ENCODE measurements at regions not wholly inside any gene's neighbourhood (a gene's known extent, or its start where the extent isn't known, plus 50 kb on each side); places are given as distances from the start of the nearest gene placed in this dataset.

DNA sequence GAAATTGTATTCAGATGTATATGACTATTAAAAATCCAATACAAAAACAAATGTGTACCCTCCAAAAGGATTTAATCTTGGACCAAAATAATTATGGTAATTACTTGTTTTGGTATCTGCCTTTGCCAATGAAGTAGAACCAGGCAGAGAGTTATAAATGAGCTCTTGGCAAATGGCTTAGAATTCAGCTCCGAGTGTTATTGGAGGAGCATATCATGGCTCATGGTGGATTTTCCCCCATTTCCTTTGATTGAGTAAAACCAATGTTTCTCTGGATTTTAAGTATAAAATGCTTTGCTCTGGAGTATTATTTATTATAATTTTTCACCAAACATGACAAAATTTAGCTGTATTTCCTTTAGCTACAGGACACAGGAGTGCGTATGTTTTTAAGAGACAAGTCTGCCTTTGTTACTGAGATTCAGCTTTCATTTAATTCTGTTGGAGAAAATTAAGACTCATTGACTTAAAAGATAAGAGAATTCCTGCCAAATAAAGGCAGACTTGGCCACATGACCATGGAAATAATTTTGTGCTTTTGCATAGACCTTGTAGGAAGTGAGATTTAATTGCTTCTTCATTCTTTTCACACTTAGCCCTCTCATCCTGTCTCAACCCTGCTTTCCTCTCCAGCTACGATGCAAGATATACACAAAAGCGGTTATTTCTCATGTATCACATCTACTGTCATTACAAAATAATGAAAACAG, 281.0 kb upstream of the SOX11 start (continued):
- TF ChIP-seq POLR2AphosphoS2 (conservative IDR thresholded peaks at IDR 0.05; ENCODE audit: low read length) (no peak), KDM1A (IDR thresholded peaks at IDR 0.05; ENCODE audit: low read depth) (no peak), ZC3H11A (IDR thresholded peaks at IDR 0.05) (no peak), TFCP2L1 (CRISPR knock-in tag; IDR thresholded peaks at IDR 0.05) (no peak), KDM5A (IDR thresholded peaks at IDR 0.05) (no peak), SMC3 (IDR thresholded peaks at IDR 0.05) (no peak)
- TF ChIP-seq, protein P1, sequence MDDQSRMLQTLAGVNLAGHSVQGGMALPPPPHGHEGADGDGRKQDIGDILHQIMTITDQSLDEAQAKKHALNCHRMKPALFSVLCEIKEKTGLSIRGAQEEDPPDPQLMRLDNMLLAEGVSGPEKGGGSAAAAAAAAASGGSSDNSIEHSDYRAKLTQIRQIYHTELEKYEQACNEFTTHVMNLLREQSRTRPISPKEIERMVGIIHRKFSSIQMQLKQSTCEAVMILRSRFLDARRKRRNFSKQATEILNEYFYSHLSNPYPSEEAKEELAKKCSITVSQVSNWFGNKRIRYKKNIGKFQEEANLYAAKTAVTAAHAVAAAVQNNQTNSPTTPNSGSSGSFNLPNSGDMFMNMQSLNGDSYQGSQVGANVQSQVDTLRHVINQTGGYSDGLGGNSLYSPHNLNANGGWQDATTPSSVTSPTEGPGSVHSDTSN (IDR thresholded peaks at IDR 0.05), result no peak

DNA sequence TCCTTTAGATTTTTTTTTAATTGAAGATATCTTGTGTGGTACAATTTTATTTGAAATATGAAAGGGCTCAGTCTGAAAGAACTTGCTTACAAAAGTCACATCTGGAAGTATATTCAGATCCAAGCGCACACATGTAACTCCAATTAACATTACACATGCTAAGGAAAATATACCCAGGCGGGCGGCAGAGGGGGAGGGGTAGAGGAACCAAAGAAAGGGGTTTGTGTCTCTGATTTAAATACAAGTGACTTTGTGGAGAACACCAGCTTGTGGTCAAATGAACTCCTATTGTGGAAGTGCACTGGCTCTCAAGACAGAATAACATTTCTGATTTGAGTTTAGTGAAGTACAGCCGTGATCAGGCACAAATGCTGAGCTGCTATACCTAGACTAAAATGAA, 280.2 kb upstream of the SOX11 start:
- no peak for ATAC-seq
- Histone ChIP-seq H3K9me3 (0 out of 3 replicates have a peak, but pooled peaks cover 2% of the 10 kb centered on the region), H3K27ac (no peak overlapping the region), H3K4me1 (no peaks in the 10 kb centered on the region), H3K4me2 (no peak overlapping the region), H3K4me3 (no peak overlapping the region)
- DNase-seq (ENCODE audit: low read depth in 1 of 2, low spot score in 1 of 2), result no peak
- no peak for TF ChIP-seq EP300 (IDR thresholded peaks at IDR 0.05)
- WGBS (ENCODE audit: missing lambda C conversion rate), result 50% methylated on average over 4 of the region's 4 CpGs
- no peak for FAIRE-seq
- ChIA-PET POLR2A (no interaction called here), CTCF (interaction anchor here (1.5 kb wide), 1 partner anchor 9 kb away, joined by 3 read pairs; no protein-coding TSS in a partner anchor)

DNA sequence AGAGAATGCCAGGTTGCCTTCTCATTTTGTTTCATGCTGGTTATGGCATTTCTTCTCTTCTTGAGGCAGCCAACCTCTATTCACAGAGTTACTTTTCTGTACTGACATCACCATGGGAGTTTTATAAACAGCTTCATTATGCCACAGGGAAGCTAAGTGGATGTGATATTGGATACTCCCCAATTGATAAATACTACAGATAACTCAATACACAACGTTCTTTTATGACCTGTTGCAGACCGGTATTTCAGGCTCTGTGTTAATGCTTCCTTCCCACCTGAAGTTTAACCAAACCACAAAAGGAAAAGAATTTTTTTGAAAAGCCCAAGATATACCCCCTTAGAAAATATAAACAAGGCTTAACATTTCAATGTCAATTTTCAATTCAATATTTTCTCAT, 258.3 kb upstream of the SOX11 start:
- TF ChIP-seq EP300 (IDR thresholded peaks at IDR 0.05) (no peak), HOXB5 (CRISPR knock-in tag; IDR thresholded peaks at IDR 0.05) (no peak)
- ATAC-seq (no peak), FAIRE-seq (no peak), DNase-seq (ENCODE audit: low read depth in 1 of 2, low spot score in 1 of 2) (no peak)
- H3K4me1 ChIP-seq, result no peaks in the 10 kb centered on the region
- no peaks in the 10 kb centered on the region for H3K9me3 ChIP-seq
- 2% methylated on average over 2 of the region's 2 CpGs for WGBS (ENCODE audit: missing lambda C conversion rate)
- H3K27ac ChIP-seq, result no peak overlapping the region
- H3K4me2 ChIP-seq, result no peak overlapping the region
- CTCF ChIA-PET, result no interaction called here
- no peak overlapping the region for H3K4me3 ChIP-seq
- POLR2A ChIA-PET, result no interaction called here

DNA sequence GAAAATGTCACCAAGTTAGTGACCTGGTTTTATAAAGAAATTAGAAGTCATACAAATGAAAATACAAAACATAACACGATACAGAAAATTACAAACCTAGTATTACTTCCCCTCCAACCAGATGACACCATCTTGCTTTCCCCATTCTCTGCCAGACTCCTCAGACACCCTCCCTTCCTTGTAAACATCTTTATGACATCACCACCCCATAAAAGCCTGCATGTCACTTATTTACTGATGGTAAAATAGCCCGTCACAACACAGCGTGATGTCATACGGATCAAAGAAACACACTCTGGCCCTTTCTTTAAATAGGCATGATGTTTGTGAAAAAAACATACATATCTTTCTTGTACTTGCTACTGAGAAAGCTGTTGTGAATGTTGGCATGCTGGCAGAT, 254.8 kb upstream of the SOX11 start:
- WGBS (ENCODE audit: missing lambda C conversion rate), result 10% methylated on average over 4 of the region's 4 CpGs
- FAIRE-seq (no peak), DNase-seq (ENCODE audit: low read depth in 1 of 2, low spot score in 1 of 2) (no peak), ATAC-seq (no peak)
- H3K4me1 ChIP-seq, result no peaks in the 10 kb centered on the region
- H3K4me2 ChIP-seq, result no peak overlapping the region
- no peak overlapping the region for H3K4me3 ChIP-seq
- ChIA-PET POLR2A (no interaction called here), CTCF (no interaction called here)
- no peak for TF ChIP-seq TFCP2L1 (CRISPR knock-in tag; IDR thresholded peaks at IDR 0.05)
- TF ChIP-seq POLR2A (IDR thresholded peaks at IDR 0.05; ENCODE audit: low read length), result no peak
- TF ChIP-seq RFX5 (IDR thresholded peaks at IDR 0.05), result no peak
- H3K9me3 ChIP-seq, result no peaks in the 10 kb centered on the region
- H3K27ac ChIP-seq, result no peak overlapping the region

DNA sequence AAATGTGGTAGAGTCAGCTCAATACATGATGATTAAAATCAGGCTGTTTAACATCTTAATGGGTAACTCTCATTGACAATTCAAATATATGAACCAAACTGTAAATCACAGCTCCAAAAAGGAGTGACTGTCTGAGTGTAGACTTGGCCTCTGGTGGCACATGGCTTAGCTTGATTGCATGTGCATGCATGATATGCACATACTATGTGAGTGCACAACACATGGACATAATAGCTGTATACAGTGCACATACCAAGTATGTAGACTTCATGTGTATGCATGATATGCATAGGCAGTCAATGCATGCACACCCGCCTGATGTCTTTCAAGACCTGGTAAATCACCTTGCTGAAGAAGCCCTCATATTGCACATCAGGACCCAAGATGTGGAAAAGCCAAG, 252.0 kb upstream of the SOX11 start:
- ChIA-PET POLR2A (no interaction called here), CTCF (interaction anchor here (1.3 kb wide), 1 partner anchor 21 kb away, joined by 3 read pairs; no protein-coding TSS in a partner anchor)
- H3K27ac ChIP-seq, result no peak overlapping the region
- 0% methylated on average over 1 of the region's 1 CpG for WGBS (ENCODE audit: missing lambda C conversion rate)
- no peak overlapping the region for H3K4me2 ChIP-seq
- TF ChIP-seq CHD4 (IDR thresholded peaks at IDR 0.05; ENCODE audit: borderline replicate concordance) (no peak), HOXB13 (CRISPR knock-in tag; IDR thresholded peaks at IDR 0.05; ENCODE audit: low read depth) (no peak), SMC3 (IDR thresholded peaks at IDR 0.05) (no peak), KDM5A (IDR thresholded peaks at IDR 0.05) (no peak), MYC (IDR thresholded peaks at IDR 0.05; ENCODE audit: borderline replicate concordance, low read length) (no peak), RCOR1 (IDR thresholded peaks at IDR 0.05; ENCODE audit: low read depth, low read length) (no peak), ZFP36 (IDR thresholded peaks at IDR 0.05; ENCODE audit: borderline replicate concordance, partially characterized antibody) (no peak), ZSCAN20 (CRISPR knock-in tag; IDR thresholded peaks at IDR 0.05) (no peak), PHF8 (IDR thresholded peaks at IDR 0.05; ENCODE audit: borderline replicate concordance, low read depth) (no peak), SREBF2 (IDR thresholded peaks at IDR 0.05) (no peak), MAFK (IDR thresholded peaks at IDR 0.05; ENCODE audit: partially characterized antibody) (no peak), CBX2 (IDR thresholded peaks at IDR 0.05; ENCODE audit: borderline replicate concordance, low read depth) (no peak), MAZ (IDR thresholded peaks at IDR 0.05; ENCODE audit: borderline replicate concordance, low read depth, low read length) (no peak), CEBPB (IDR thresholded peaks at IDR 0.05) (no peak)
- TF ChIP-seq, protein P2, sequence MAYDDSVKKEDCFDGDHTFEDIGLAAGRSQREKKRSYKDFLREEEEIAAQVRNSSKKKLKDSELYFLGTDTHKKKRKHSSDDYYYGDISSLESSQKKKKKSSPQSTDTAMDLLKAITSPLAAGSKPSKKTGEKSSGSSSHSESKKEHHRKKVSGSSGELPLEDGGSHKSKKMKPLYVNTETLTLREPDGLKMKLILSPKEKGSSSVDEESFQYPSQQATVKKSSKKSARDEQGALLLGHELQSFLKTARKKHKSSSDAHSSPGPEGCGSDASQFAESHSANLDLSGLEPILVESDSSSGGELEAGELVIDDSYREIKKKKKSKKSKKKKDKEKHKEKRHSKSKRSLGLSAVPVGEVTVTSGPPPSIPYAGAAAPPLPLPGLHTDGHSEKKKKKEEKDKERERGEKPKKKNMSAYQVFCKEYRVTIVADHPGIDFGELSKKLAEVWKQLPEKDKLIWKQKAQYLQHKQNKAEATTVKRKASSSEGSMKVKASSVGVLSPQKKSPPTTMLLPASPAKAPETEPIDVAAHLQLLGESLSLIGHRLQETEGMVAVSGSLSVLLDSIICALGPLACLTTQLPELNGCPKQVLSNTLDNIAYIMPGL (CRISPR knock-in tag; IDR thresholded peaks at IDR 0.05; ENCODE audit: borderline replicate concordance), result no peak
- H3K4me1 ChIP-seq, result no peaks in the 10 kb centered on the region
- no peaks in the 10 kb centered on the region for H3K9me3 ChIP-seq
- no peak overlapping the region for H3K4me3 ChIP-seq
- ATAC-seq (no peak), FAIRE-seq (no peak), DNase-seq (ENCODE audit: low read depth in 1 of 2, low spot score in 1 of 2) (no peak)
